T-helper 2 cell treated with Interferon-gamma antibody and Interleukin-4, amounts not matched to agents 5 μg/mL and 100 μg/mL, for 36 hours (primary cell): ENCODE measurements at regions not wholly inside any gene's neighbourhood (a gene's known extent, or its start where the extent isn't known, plus 50 kb on each side); places are given as distances from the start of the nearest gene placed in this dataset.
A peak's percentile ranks its signal among the peaks of the same experiment; 100 is the strongest.
"Not testable (repeated sequence)": the region's sequence is repeated elsewhere in the genome, so short reads cannot be mapped to it uniquely, and the experiment has no call there.

Source experiments
- DNase-seq: peaks from one replicate; pipeline ENCODE4 v3.0.0; 2021; ENCODE audit warnings: low spot score
- H3K27ac Mint-ChIP-seq: one replicate; pipeline ENCODE4 v1.8.0; 2021; ENCODE audit warnings: mild to moderate bottlenecking, mixed read lengths
- H3K27me3 Mint-ChIP-seq: one replicate; pipeline ENCODE4 v1.8.0; 2021; ENCODE audit warnings: low read depth, mixed read lengths
- H3K36me3 Mint-ChIP-seq: one replicate; pipeline ENCODE4 v1.8.0; 2021; ENCODE audit warnings: low read depth, mixed read lengths
- H3K4me1 Mint-ChIP-seq: one replicate; pipeline ENCODE4 v1.8.0; 2021; ENCODE audit warnings: low read depth, mixed read lengths
- H3K4me3 Mint-ChIP-seq: one replicate; pipeline ENCODE4 v1.8.0; 2022; ENCODE audit warnings: mild to moderate bottlenecking, moderate library complexity, mixed read lengths
- H3K9me3 Mint-ChIP-seq: one replicate; pipeline ENCODE4 v1.8.0; 2021; ENCODE audit warnings: mixed read lengths

GRCh38 chrX:997631-998137 is 214.8 kb downstream of the CRLF2 start:
- Mint-ChIP-seq H3K4me1 (no peaks in the 10 kb centered on the region), H3K27ac (no peak overlapping the region), H3K36me3 (no peaks in the 10 kb centered on the region), H3K27me3 (no peaks in the 10 kb centered on the region), H3K4me3 (no peak overlapping the region), H3K9me3 (peaks cover 8% of the 10 kb centered on the region)
- DNase-seq, result no peak

GRCh38 chrX:994780-995179 is 217.7 kb downstream of the CRLF2 start:
- H3K27me3 Mint-ChIP-seq, result no peaks in the 10 kb centered on the region

GRCh38 chrX:989959-990510 is 222.4 kb downstream of the CRLF2 start:
- H3K9me3 Mint-ChIP-seq, result peaks cover 23% of the 10 kb centered on the region
- H3K27ac Mint-ChIP-seq, result peak overlapping the region; percentile 43
- H3K4me3 Mint-ChIP-seq, result peak overlapping the region; percentile 73
- H3K4me1 Mint-ChIP-seq, result no peaks in the 10 kb centered on the region
- no peaks in the 10 kb centered on the region for H3K27me3 Mint-ChIP-seq
- H3K36me3 Mint-ChIP-seq, result no peaks in the 10 kb centered on the region
- DNase-seq, result peak; percentile 54

More at GRCh38 chrX:994780-995179, 217.7 kb downstream of the CRLF2 start:
- Mint-ChIP-seq H3K9me3 (peaks cover 19% of the 10 kb centered on the region), H3K27ac (no peak overlapping the region), H3K4me3 (no peak overlapping the region), H3K36me3 (no peaks in the 10 kb centered on the region), H3K4me1 (no peaks in the 10 kb centered on the region)
- no peak for DNase-seq

- H3K36me3 Mint-ChIP-seq, DNase-seq, H3K4me1 Mint-ChIP-seq, H3K27me3 Mint-ChIP-seq, H3K27ac Mint-ChIP-seq, H3K4me3 Mint-ChIP-seq: not testable (repeated sequence)
- peaks cover 21% of the 10 kb centered on the region for H3K9me3 Mint-ChIP-seq
Observed at GRCh38 chrX:988530-988929, 223.9 kb downstream of the CRLF2 start.

- DNase-seq, result no peak
Observed at GRCh38 chrX:981791-982626, 230.4 kb downstream of the CRLF2 start.

GRCh38 chrX:980587-981235 is 231.7 kb downstream of the CRLF2 start:
- H3K4me3 Mint-ChIP-seq, result no peak overlapping the region
- H3K27ac Mint-ChIP-seq, result no peak overlapping the region
- no peaks in the 10 kb centered on the region for H3K36me3 Mint-ChIP-seq
- peaks cover 10% of the 10 kb centered on the region for H3K27me3 Mint-ChIP-seq
- H3K9me3 Mint-ChIP-seq, result peaks cover 13% of the 10 kb centered on the region
- no peaks in the 10 kb centered on the region for H3K4me1 Mint-ChIP-seq
- DNase-seq, result no peak

More at GRCh38 chrX:981791-982626, 230.4 kb downstream of the CRLF2 start:
- no peak overlapping the region for H3K4me3 Mint-ChIP-seq
- peaks cover 6% of the 10 kb centered on the region for H3K9me3 Mint-ChIP-seq
- H3K36me3 Mint-ChIP-seq, result no peaks in the 10 kb centered on the region
- no peaks in the 10 kb centered on the region for H3K4me1 Mint-ChIP-seq
- H3K27me3 Mint-ChIP-seq, result peaks cover 10% of the 10 kb centered on the region
- no peak overlapping the region for H3K27ac Mint-ChIP-seq

GRCh38 chrX:979127-979526 is 233.3 kb downstream of the CRLF2 start:
- H3K9me3 Mint-ChIP-seq, result peaks cover 11% of the 10 kb centered on the region
- not testable (repeated sequence) for H3K27ac Mint-ChIP-seq, H3K27me3 Mint-ChIP-seq, H3K36me3 Mint-ChIP-seq, H3K4me3 Mint-ChIP-seq, DNase-seq, H3K4me1 Mint-ChIP-seq

GRCh38 chrX:973010-973632 is 239.3 kb downstream of the CRLF2 start:
- Mint-ChIP-seq H3K4me3 (no peak overlapping the region), H3K27me3 (no peaks in the 10 kb centered on the region), H3K9me3 (peaks cover 15% of the 10 kb centered on the region), H3K36me3 (no peaks in the 10 kb centered on the region), H3K27ac (no peak overlapping the region), H3K4me1 (no peaks in the 10 kb centered on the region)
- DNase-seq, result no peak

GRCh38 chrX:968148-968965 is 244.1 kb downstream of the CRLF2 start:
- no peak for DNase-seq
- H3K27me3 Mint-ChIP-seq, result no peaks in the 10 kb centered on the region
- no peaks in the 10 kb centered on the region for H3K36me3 Mint-ChIP-seq
- H3K9me3 Mint-ChIP-seq, result peaks cover 4% of the 10 kb centered on the region
- no peak overlapping the region for H3K27ac Mint-ChIP-seq
- H3K4me3 Mint-ChIP-seq, result no peak overlapping the region
- H3K4me1 Mint-ChIP-seq, result no peaks in the 10 kb centered on the region

GRCh38 chrX:966396-967070 is 245.9 kb downstream of the CRLF2 start:
- no peak for DNase-seq
- Mint-ChIP-seq H3K9me3 (peaks cover 4% of the 10 kb centered on the region), H3K27me3 (no peaks in the 10 kb centered on the region), H3K27ac (no peak overlapping the region), H3K36me3 (no peaks in the 10 kb centered on the region), H3K4me3 (no peak overlapping the region), H3K4me1 (no peaks in the 10 kb centered on the region)

- Mint-ChIP-seq H3K36me3 (no peaks in the 10 kb centered on the region), H3K9me3 (peaks cover 2% of the 10 kb centered on the region), H3K27ac (no peak overlapping the region), H3K4me3 (peak overlapping the region; percentile 55), H3K4me1 (no peaks in the 10 kb centered on the region), H3K27me3 (no peaks in the 10 kb centered on the region)
- no peak for DNase-seq
Observed at GRCh38 chrX:964831-965416, 247.5 kb downstream of the CRLF2 start.

GRCh38 chrX:960821-961220 is 251.6 kb downstream of the CRLF2 start:
- H3K4me1 Mint-ChIP-seq, result no peaks in the 10 kb centered on the region
- no peak overlapping the region for H3K4me3 Mint-ChIP-seq
- no peaks in the 10 kb centered on the region for H3K36me3 Mint-ChIP-seq
- H3K27ac Mint-ChIP-seq, result no peak overlapping the region
- no peaks in the 10 kb centered on the region for H3K27me3 Mint-ChIP-seq
- DNase-seq, result no peak
- peaks cover 10% of the 10 kb centered on the region for H3K9me3 Mint-ChIP-seq
